ENCODE measurements at regions not wholly inside any gene's neighbourhood (a gene's known extent, or its start where the extent isn't known, plus 50 kb on each side); places are given as distances from the start of the nearest gene placed in this dataset.
A peak's percentile ranks its signal among the peaks of the same experiment; 100 is the strongest.

- H3K4me1 ChIP-seq (ENCODE audit: control insufficient read depth in 5 of 5, insufficient read depth in 5 of 5, low read length in 5 of 5), result peaks cover 0 to 12% (median 0%) of the 10 kb centered on the region in 5 donors
- WGBS, 2 donors, result 60 to 67% methylated on average over 8 of the region's 8 CpGs
- ATAC-seq (ENCODE audit: insufficient read depth, low FRiP score) (no peak), DNase-seq (peak; percentile 52 to 85 (median 80))
- TF ChIP-seq, protein P1, sequence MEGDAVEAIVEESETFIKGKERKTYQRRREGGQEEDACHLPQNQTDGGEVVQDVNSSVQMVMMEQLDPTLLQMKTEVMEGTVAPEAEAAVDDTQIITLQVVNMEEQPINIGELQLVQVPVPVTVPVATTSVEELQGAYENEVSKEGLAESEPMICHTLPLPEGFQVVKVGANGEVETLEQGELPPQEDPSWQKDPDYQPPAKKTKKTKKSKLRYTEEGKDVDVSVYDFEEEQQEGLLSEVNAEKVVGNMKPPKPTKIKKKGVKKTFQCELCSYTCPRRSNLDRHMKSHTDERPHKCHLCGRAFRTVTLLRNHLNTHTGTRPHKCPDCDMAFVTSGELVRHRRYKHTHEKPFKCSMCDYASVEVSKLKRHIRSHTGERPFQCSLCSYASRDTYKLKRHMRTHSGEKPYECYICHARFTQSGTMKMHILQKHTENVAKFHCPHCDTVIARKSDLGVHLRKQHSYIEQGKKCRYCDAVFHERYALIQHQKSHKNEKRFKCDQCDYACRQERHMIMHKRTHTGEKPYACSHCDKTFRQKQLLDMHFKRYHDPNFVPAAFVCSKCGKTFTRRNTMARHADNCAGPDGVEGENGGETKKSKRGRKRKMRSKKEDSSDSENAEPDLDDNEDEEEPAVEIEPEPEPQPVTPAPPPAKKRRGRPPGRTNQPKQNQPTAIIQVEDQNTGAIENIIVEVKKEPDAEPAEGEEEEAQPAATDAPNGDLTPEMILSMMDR (IDR thresholded peaks at IDR 0.05; ENCODE audit: control extremely low read depth, extremely low read depth), result no peak
- H3K36me3 ChIP-seq (ENCODE audit: control insufficient read depth in 4 of 4, insufficient read depth in 4 of 4, low read length in 4 of 4), result no peaks in the 10 kb centered on the region
- no peaks in the 10 kb centered on the region for H3K27me3 ChIP-seq (ENCODE audit: control insufficient read depth in 3 of 3, insufficient read depth in 3 of 3, low read length in 2 of 3)
- peak overlapping the region in 1 of 2 donors; percentile 42 for H3K9ac ChIP-seq (ENCODE audit: insufficient read depth in 1 of 2, low read length in 2 of 2)
- no peak overlapping the region for H3K4me3 ChIP-seq
- H3K9me3 ChIP-seq (ENCODE audit: control insufficient read depth in 4 of 4, insufficient read depth in 3 of 4, low read length in 3 of 4), result no peaks in the 10 kb centered on the region
- no peak overlapping the region for H3K27ac ChIP-seq (ENCODE audit: low read depth in 1 of 2, low read length in 1 of 2)
Observed at GRCh38 chr6:90872981-90873380, 286.1 kb upstream of the MAP3K7 start.

- H3K27me3 ChIP-seq (ENCODE audit: control insufficient read depth in 3 of 3, insufficient read depth in 3 of 3, low read length in 2 of 3), result no peaks in the 10 kb centered on the region
- no peak overlapping the region for H3K9ac ChIP-seq (ENCODE audit: insufficient read depth in 1 of 2, low read length in 2 of 2)
- no peaks in the 10 kb centered on the region for H3K36me3 ChIP-seq (ENCODE audit: control insufficient read depth in 4 of 4, insufficient read depth in 4 of 4, low read length in 4 of 4)
- peaks cover 0 to 12% (median 0%) of the 10 kb centered on the region in 5 donors for H3K4me1 ChIP-seq (ENCODE audit: control insufficient read depth in 5 of 5, insufficient read depth in 5 of 5, low read length in 5 of 5)
- H3K4me3 ChIP-seq, result no peak overlapping the region
- DNase-seq (no peak), ATAC-seq (ENCODE audit: insufficient read depth, low FRiP score) (no peak)
- H3K9me3 ChIP-seq (ENCODE audit: control insufficient read depth in 4 of 4, insufficient read depth in 3 of 4, low read length in 3 of 4), result no peaks in the 10 kb centered on the region
- 83 to 87% methylated on average over 1 of the region's 1 CpG for WGBS, 2 donors
- TF ChIP-seq, protein P1 (IDR thresholded peaks at IDR 0.05; ENCODE audit: control extremely low read depth, extremely low read depth), result no peak
- H3K27ac ChIP-seq (ENCODE audit: low read depth in 1 of 2, low read length in 1 of 2), result no peak overlapping the region
Observed at GRCh38 chr6:90870561-90870960, 283.7 kb upstream of the MAP3K7 start.

DNA sequence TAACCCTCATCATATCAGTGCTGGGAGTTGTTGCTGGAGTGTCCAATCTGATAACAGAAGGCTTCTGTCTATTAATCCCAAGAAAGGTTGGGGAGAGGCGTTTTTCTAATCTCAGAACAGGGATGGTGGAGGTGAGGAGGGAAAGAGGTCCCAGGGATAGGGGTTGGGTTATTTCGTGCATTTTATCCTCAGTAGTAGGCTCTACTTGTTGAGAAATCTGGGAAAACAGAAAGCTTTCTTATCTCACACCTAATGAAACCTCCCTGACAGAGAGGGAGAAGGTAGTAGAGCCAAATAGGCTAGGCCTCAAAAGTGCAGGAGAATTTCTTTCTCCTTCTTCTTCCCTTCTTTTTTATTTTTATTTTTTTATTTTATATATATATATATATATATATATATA, 281.8 kb upstream of the MAP3K7 start:
- H3K4me3 ChIP-seq, result no peak overlapping the region
- 75 to 89% methylated on average over 2 of the region's 2 CpGs for WGBS, 2 donors

More for the DNA sequence above, 281.8 kb upstream of the MAP3K7 start:
- Histone ChIP-seq H3K36me3 (ENCODE audit: control insufficient read depth in 4 of 4, insufficient read depth in 4 of 4, low read length in 4 of 4) (no peaks in the 10 kb centered on the region), H3K4me1 (ENCODE audit: control insufficient read depth in 5 of 5, insufficient read depth in 5 of 5, low read length in 5 of 5) (peaks cover 0 to 11% (median 0%) of the 10 kb centered on the region in 5 donors), H3K27me3 (ENCODE audit: control insufficient read depth in 3 of 3, insufficient read depth in 3 of 3, low read length in 2 of 3) (no peaks in the 10 kb centered on the region), H3K9me3 (ENCODE audit: control insufficient read depth in 4 of 4, insufficient read depth in 3 of 4, low read length in 3 of 4) (no peaks in the 10 kb centered on the region), H3K9ac (ENCODE audit: insufficient read depth in 1 of 2, low read length in 2 of 2) (no peak overlapping the region), H3K27ac (ENCODE audit: low read depth in 1 of 2, low read length in 1 of 2) (no peak overlapping the region)
- TF ChIP-seq, protein P1 (IDR thresholded peaks at IDR 0.05; ENCODE audit: control extremely low read depth, extremely low read depth), result no peak
- no peak for DNase-seq
- ATAC-seq (ENCODE audit: insufficient read depth, low FRiP score), result no peak

Measured in lung (tissue), 11 donors.